NCI-H345 treated with DMSO at 0.1 percent for 48 hours (cell line): ENCODE measurements at regions not wholly inside any gene's neighbourhood (a gene's known extent, or its start where the extent isn't known, plus 50 kb on each side); places are given as distances from the start of the nearest gene placed in this dataset.
"Not testable (repeated sequence)": the region's sequence is repeated elsewhere in the genome, so short reads cannot be mapped to it uniquely, and the experiment has no call there.

ENCODE experiments used
- DNase-seq: peaks from one replicate; lab custom pipeline; 2025; ENCODE audit not compliant: unreplicated experiment; lab: John Stamatoyannopoulos, UW

DNA sequence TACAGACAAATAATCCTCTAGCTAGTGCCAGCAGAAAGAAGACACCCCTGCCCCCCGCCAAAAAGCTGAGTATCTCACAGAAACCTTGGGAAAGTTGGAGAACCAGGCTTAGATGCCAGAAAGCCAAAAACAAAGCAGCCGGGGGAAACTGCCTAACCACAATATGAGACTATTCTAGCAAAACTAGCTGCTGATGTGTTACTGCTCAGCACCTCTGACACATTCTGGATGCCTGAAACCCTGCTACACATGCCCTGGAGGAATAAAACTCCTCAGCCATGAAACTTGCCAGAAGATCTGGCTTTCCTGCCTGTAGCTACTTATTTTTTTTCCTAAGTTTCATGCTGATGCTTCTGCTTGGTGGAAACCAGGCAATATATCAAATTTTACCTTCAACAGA is 122.7 kb upstream of the GCFC2 start:
- DNase-seq = no peak

DNA sequence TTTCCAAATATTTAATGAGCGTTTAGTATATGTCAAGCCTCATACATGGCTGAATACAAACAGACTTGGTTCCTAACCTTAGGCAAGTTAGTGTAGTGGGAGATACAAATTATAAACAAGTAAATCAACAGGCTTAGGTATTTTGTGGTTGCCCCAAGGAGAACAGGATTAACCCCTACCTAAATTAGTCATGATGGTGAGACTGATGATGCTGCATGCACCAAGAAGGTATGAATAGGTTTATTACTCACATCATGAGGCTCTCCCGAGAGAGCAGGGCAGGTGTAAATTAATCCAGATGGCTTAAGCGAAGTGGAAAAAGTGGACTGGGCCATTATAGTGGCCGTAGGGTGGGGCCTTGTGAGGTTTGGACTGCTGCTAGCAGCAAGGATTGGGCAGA is 118.1 kb upstream of the GCFC2 start:
- DNase-seq = no peak

DNA sequence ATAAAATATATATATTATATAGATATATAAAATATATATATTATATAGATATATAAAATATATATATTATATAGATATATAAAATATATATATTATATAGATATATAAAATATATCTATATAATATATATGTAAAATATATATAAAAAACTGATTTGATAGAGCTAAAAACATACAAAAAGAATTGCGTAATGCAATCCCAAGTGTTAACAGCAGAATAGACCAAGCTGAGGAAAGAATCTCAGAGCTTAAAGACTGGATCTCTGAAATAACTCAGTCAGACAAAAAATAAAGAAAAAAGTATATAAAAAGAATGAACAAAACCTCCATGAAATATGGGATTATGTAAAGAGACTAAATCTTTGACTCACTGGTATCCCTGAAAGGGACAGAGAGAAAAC is 112.8 kb upstream of the GCFC2 start:
- DNase-seq = not testable (repeated sequence)

- DNase-seq = no peak
Observed at GRCh38 chr2:75822336-75822735, 111.6 kb upstream of the GCFC2 start.

DNA sequence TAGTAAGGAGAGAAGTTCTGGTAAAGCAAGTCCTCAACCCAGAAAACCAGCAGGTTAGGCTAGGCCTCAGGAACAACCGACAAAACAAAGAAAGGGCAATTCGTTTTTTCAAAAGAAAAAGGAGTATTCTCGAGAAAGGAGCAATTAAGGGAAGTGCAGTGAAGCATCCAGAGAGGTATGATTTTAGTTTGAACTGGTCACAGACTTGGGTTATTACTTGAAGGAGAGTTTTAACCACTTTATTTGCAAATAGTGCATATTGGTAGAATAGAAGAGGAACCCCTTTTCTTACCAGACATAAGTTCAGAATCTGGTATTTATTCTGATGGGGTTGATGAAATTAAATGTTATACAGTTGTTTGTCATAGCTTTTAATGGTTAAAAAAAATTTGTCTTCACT is 110.0 kb upstream of the GCFC2 start:
- no peak for DNase-seq

- DNase-seq = no peak
Observed at GRCh38 chr2:75810611-75811330, 100.1 kb upstream of the GCFC2 start.

GRCh38 chr2:75808793-75809535 is 98.2 kb upstream of the GCFC2 start:
- DNase-seq = no peak

DNA sequence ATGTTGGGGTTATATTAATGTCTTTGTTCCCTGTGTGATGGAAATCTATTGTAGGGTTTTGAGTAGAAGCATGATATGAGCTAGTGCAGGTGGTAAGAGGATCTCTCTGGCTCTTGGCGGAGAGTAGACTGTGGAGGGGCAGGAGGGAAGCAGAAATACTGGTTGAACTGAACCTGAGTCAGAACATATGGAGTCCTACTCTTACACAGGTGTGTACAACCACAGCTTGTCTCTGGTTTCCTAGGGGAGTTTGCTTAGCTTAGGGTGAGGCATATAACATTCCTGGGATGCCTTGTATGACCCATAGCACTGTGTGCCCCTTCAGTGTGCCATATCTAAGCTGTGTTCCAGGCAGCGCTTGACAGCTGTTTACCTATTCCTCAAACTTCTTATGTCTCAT is 97.3 kb upstream of the GCFC2 start:
- no peak for DNase-seq

DNA sequence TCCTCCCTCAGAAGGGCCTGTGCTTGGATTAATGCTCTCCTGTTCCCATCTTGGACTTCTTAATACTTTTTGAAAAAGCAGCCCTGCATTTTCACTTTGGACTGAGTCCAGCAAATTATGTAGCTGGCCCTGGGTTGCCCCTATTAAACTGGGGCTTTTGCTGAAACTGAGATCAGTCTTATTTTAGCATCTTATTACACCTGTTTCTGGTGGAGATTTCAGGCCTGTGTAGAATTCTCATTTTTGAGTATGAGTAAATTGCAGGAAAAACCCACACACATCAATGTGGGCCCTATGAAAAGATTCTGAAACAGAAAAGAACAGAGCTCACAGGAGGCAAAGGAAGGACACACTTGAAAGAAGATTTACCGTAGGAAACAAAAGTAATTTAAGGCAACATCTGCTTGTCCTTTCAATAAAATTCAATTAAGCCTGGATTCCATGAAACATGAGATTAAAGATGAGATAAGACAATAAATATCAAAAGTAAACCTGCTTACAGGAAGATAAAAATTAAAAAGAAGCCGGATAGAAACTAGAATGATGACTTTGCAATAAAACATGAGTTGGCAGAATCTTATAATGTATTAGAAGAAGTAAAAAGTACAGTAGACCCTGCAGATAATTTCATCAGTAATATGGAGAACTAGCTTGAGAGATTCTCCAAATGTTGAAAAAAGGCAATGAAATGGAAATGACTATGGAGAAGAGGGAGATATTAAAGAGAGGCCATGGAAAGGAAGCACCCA is 90.7 kb upstream of the GCFC2 start:
- no peak for DNase-seq

GRCh38 chr2:75800456-75800855 is 89.7 kb upstream of the GCFC2 start:
- DNase-seq = peak; percentile 48

DNA sequence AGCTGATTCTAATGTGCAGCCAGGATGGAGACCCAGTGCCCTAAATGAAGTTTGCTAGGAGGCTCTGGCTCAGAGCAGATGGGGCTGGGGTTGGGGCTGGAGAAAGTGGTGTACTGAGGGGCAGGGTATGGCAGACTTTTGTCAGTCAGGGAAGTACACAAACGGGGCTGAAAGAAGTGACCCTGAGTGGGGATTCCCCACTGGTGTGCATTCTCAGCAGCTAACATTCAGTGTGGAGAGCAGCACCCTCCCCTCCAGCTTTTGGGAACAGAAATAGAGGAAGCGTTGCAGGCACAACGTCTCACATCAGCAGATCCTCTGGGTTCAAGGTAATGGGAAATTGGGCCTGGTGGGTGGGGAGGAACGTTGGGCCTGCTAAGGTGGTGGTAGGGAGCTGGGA is 89.1 kb upstream of the GCFC2 start:
- DNase-seq = no peak

DNA sequence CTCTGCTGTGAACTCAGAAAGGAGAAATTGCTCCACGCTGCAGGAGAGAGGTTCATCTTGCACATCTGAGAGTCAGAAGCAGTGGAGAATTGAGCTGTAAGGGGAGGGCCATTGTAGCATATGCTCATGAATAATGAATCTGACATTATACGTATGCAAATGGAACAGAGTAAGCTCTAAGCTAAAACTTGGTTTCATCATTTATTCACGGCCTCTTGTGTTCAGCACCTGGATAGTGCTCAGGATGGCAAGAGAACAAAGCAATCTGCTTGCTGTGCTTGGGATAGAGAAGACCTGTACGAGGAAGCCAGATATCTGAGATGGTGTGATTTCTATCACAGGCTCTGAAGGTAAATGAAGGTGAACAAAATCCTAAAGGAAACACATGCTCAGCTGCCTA is 87.9 kb upstream of the GCFC2 start:
- no peak for DNase-seq

GRCh38 chr2:75792996-75793395 is 82.3 kb upstream of the GCFC2 start:
- no peak for DNase-seq

GRCh38 chr2:75792146-75792545 is 81.4 kb upstream of the GCFC2 start:
- no peak for DNase-seq

DNA sequence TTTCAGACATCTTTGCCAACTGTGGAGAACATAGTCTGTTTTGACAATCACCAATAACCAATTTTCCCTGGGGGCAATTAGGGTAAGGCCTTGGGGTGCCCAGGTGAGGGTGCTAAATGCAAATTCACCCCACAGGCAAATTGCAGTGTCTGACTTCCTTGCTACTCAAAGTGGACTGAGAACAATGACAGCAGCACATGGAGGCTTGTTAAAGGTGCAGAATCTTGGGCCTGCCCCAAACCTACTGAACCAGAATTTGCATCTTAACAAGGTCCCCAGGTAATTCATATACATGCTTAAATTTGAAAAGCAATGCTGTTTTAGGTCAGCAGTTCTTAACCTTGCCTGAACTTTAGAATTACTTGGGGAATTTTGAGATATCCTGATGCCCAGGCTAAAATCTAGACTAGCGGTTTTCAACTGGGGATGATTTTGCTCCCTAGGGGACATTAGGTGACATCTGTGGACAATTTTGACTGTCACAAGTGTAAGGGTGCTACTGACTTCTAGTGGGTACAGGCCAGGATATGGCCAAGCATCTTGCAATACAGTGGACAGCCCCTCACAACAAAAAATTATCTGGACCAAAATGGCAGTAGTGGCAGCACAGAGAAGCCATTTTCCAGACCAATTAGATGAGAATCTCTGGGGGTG is 80.2 kb upstream of the GCFC2 start:
- DNase-seq = no peak

- peak; percentile 12 for DNase-seq
Observed at GRCh38 chr2:75790121-75790813, 79.6 kb upstream of the GCFC2 start.

DNA sequence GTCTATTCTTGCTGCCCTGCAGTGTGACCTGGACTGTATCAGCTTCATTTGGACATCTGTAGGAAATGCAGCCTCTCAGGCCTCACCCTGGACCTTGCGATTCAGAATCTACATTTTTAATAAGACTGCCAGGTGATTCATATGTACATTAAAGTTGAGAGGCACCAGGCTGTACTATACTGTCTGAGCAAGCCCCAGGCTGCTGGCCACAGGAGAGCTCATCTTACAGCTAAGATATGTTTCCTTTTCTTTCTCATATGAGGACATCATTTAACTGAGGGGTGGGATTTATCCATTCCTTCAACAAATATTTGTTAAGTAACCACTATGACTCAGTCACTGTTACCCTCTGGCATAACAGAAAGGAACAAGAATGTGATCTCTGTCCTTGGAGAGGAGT is 78.2 kb upstream of the GCFC2 start:
- DNase-seq = no peak

DNA sequence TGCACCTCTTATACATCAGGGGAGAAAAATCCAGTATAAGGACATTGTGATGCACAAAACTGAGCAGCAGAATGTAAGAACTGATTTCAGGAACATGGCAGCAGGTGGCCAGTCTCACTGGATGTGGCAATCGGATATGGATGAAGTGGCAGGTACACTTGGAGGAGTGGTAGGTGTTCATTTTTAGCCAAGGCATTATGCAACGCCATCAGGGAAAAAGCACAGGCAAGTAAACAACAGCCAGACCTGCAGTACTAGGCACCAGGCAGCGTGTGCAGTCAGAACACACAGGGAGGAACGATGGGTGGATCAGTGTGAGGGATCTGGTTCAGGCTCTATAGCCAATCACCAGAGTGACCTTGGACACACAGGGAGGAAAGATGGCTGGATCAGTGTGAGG is 77.4 kb upstream of the GCFC2 start:
- DNase-seq = peak; percentile 31

- DNase-seq = peak; percentile 42
Observed at GRCh38 chr2:75787532-75788132, 76.9 kb upstream of the GCFC2 start.

GRCh38 chr2:75775311-75775823 is 64.7 kb upstream of the GCFC2 start:
- no peak for DNase-seq
